SK-N-SH (cell line): ENCODE measurements at regions not wholly inside any gene's neighbourhood (a gene's known extent, or its start where the extent isn't known, plus 50 kb on each side); places are given as distances from the start of the nearest gene placed in this dataset.

Source experiments
- CTCF ChIP-seq: fragments of 200-600 bp; sonication (generic); IDR thresholded peaks from 2 replicates; pipeline ENCODE4 v1.6.1; 2017; ENCODE audit warnings: antibody characterized with exemption, mild to moderate bottlenecking, moderate library complexity
- EP300 ChIP-seq, 2 experiments: IDR thresholded peaks; 2 replicates each; pipeline versions ENCODE4 v1.4.0 to v1.6.1; 2012; ENCODE audit warnings: borderline replicate concordance in 1 of 2, low read depth in 1 of 2, low read length in 1 of 2
- POLR2AphosphoS5 ChIP-seq: IDR thresholded peaks from 2 replicates; pipeline ENCODE4 v1.6.1; 2012; ENCODE audit warnings: low read depth, low read length
- SIN3A ChIP-seq: IDR thresholded peaks from 2 replicates; pipeline ENCODE4 v1.6.1; 2012; ENCODE audit warnings: low read depth, mild to moderate bottlenecking, low read length, moderate library complexity, borderline replicate concordance

GRCh38 chr4:30868111-30868895, 148.1 kb downstream of the PCDH7 start:
- TF ChIP-seq CTCF (no peak), POLR2AphosphoS5 (no peak), SIN3A (no peak), EP300 (IDR thresholded peaks at IDR 0.05; ENCODE audit: borderline replicate concordance in 1 of 2, low read depth in 1 of 2, low read length in 1 of 2) (no peak)
